Vagina (tissue), 2 donors: ENCODE measurements at regions not wholly inside any gene's neighbourhood (a gene's known extent, or its start where the extent isn't known, plus 50 kb on each side); places are given as distances from the start of the nearest gene placed in this dataset.

Source experiments
- DNase-seq, 2 donors: peaks; one replicate each; pipeline ENCODE4 v3.0.0-alpha.2; 2017; ENCODE audit errors: extremely low spot score in 2 of 2
- H3K27ac ChIP-seq: fragments of 200-600 bp; sonication (generic); one replicate; pipeline ENCODE4 v1.5.1; 2019
- H3K27me3 ChIP-seq: fragments of 200-600 bp; sonication (generic); one replicate; pipeline ENCODE4 v1.5.1; 2019
- H3K36me3 ChIP-seq, 2 donors: fragments of 200-600 bp; sonication (generic); one replicate each; pipeline ENCODE4 v1.5.1; 2017 to 2019
- H3K4me1 ChIP-seq: fragments of 200-600 bp; sonication (generic); one replicate; pipeline ENCODE4 v1.5.1; 2019
- H3K4me3 ChIP-seq, 2 donors: fragments of 200-600 bp; sonication (generic); 1 replicate in 1 of 2; 2 replicates in 1 of 2; pipeline ENCODE4 v1.5.1; 2016 to 2019
- H3K9me3 ChIP-seq: fragments of 200-600 bp; sonication (generic); one replicate; pipeline ENCODE4 v1.5.1; 2019
- CTCF ChIP-seq, 3 experiments: fragments of 450-650 bp in 2 of 3; fragments of 200-600 bp in 1 of 3; sonication (generic) in 1 of 3; IDR thresholded peaks; one replicate each; pipeline ENCODE4 v1.5.1; 2017 to 2019; ENCODE audit warnings: antibody characterized with exemption in 3 of 3, mild to moderate bottlenecking in 2 of 3, moderate library complexity in 2 of 3
- POLR2A ChIP-seq, 2 donors: fragments of 450-650 bp; IDR thresholded peaks; one replicate each; pipeline ENCODE4 v1.6.1; 2017; ENCODE audit warnings: antibody characterized with exemption in 2 of 2, mild to moderate bottlenecking in 2 of 2, moderate library complexity in 2 of 2
- POLR2AphosphoS5 ChIP-seq, 2 donors: sonication (generic); formaldehyde crosslinking; IDR thresholded peaks; one replicate each; pipeline ENCODE4 v1.9.0; 2017; ENCODE audit warnings: antibody characterized with exemption in 2 of 2, mild to moderate bottlenecking in 2 of 2, low read depth in 1 of 2; ENCODE audit not compliant: insufficient read depth in 1 of 2
- intact Hi-C: fragments of 100-400 bp; cut with DNase I; formaldehyde crosslinking; loops from one replicate; pipeline ENCODE4 v1.15.1; 2023

GRCh38 chr2:120919771-120920453, 184.2 kb downstream of the GLI2 start:
- intact Hi-C loops, result no loop called here
- H3K27ac ChIP-seq, result peak overlapping the region; percentile 65
- no peaks in the 10 kb centered on the region for H3K36me3 ChIP-seq
- no peaks in the 10 kb centered on the region for H3K27me3 ChIP-seq
- H3K4me1 ChIP-seq, result peaks cover 30% of the 10 kb centered on the region
- DNase-seq, result no peak
- no peak overlapping the region for H3K4me3 ChIP-seq
- TF ChIP-seq POLR2AphosphoS5 (IDR thresholded peaks at IDR 0.05; ENCODE audit: insufficient read depth in 1 of 2, low read depth in 1 of 2) (peak in 1 of 2 donors; percentile 73), CTCF (IDR thresholded peaks at IDR 0.05) (no peak)
- H3K9me3 ChIP-seq, result no peaks in the 10 kb centered on the region

GRCh38 chr2:120920454-120921148, 184.9 kb downstream of the GLI2 start:
- H3K27me3 ChIP-seq, result no peaks in the 10 kb centered on the region
- no peak for DNase-seq
- H3K4me1 ChIP-seq, result peaks cover 23% of the 10 kb centered on the region
- intact Hi-C loops, result no loop called here
- peak overlapping the region; percentile 65 for H3K27ac ChIP-seq
- no peaks in the 10 kb centered on the region for H3K9me3 ChIP-seq
- no peaks in the 10 kb centered on the region for H3K36me3 ChIP-seq
- no peak overlapping the region for H3K4me3 ChIP-seq
- TF ChIP-seq POLR2A (IDR thresholded peaks at IDR 0.05), result no peak
- TF ChIP-seq CTCF (IDR thresholded peaks at IDR 0.05), result no peak
- no peak for TF ChIP-seq POLR2AphosphoS5 (IDR thresholded peaks at IDR 0.05; ENCODE audit: insufficient read depth in 1 of 2, low read depth in 1 of 2)

GRCh38 chr2:120921457-120921856, 185.8 kb downstream of the GLI2 start:
- Histone ChIP-seq H3K36me3 (no peaks in the 10 kb centered on the region), H3K4me1 (peaks cover 20% of the 10 kb centered on the region), H3K4me3 (no peak overlapping the region), H3K27me3 (no peaks in the 10 kb centered on the region), H3K9me3 (no peaks in the 10 kb centered on the region), H3K27ac (peak overlapping the region; percentile 65)
- intact Hi-C loops, result no loop called here
- DNase-seq, result no peak
- no peak for TF ChIP-seq POLR2A (IDR thresholded peaks at IDR 0.05)
- no peak for TF ChIP-seq CTCF (IDR thresholded peaks at IDR 0.05)

- intact Hi-C loops, result no loop called here
- Histone ChIP-seq H3K27ac (no peak overlapping the region), H3K4me1 (peaks cover 25% of the 10 kb centered on the region), H3K4me3 (no peak overlapping the region), H3K27me3 (no peaks in the 10 kb centered on the region), H3K36me3 (no peaks in the 10 kb centered on the region), H3K9me3 (no peaks in the 10 kb centered on the region)
- TF ChIP-seq POLR2A (IDR thresholded peaks at IDR 0.05), result no peak
- DNase-seq, result no peak
Observed at GRCh38 chr2:120922571-120923332, 187.1 kb downstream of the GLI2 start.

- Histone ChIP-seq H3K4me1 (peaks cover 25% of the 10 kb centered on the region), H3K27me3 (no peaks in the 10 kb centered on the region), H3K27ac (no peak overlapping the region)
Observed at GRCh38 chr2:120923426-120923825, 187.8 kb downstream of the GLI2 start.

More at GRCh38 chr2:120923426-120923825, 187.8 kb downstream of the GLI2 start:
- intact Hi-C loops, result no loop called here
- TF ChIP-seq CTCF (IDR thresholded peaks at IDR 0.05) (no peak), POLR2A (IDR thresholded peaks at IDR 0.05) (no peak), POLR2AphosphoS5 (IDR thresholded peaks at IDR 0.05; ENCODE audit: insufficient read depth in 1 of 2, low read depth in 1 of 2) (no peak)
- no peak overlapping the region for H3K4me3 ChIP-seq
- DNase-seq, result no peak
- H3K9me3 ChIP-seq, result no peaks in the 10 kb centered on the region
- H3K36me3 ChIP-seq, result no peaks in the 10 kb centered on the region
